ENCODE measurements at regions not wholly inside any gene's neighbourhood (a gene's known extent, or its start where the extent isn't known, plus 50 kb on each side); places are given as distances from the start of the nearest gene placed in this dataset.
"Not testable (repeated sequence)": the region's sequence is repeated elsewhere in the genome, so short reads cannot be mapped to it uniquely, and the experiment has no call there.

DNA sequence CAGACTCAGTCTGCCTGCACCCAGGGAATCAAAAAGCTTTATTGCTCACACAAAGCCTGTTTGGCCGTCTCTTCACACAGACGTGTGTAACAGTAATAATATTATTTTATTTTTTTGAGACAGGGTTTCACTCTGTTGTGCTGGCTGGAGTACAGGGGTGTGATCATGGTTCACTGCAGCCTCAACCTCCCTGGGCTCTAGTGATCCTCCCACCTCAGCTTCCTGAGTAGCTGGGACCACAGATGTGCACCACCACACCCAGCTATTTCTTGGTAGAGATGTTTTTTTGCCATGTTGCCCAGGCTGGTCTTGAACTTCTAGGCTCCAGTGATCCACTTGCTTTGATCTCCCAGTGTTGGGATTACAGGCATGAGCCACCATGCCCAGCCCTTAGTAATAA is 88.4 kb upstream of the DCD start:
- Mint-ChIP-seq H3K27me3 (peaks cover 3% of the 10 kb centered on the region), H3K4me3 (no peak overlapping the region), H3K9me3 (no peaks in the 10 kb centered on the region), H3K4me1 (no peaks in the 10 kb centered on the region), H3K36me3 (peaks cover 3% of the 10 kb centered on the region), H3K27ac (no peak overlapping the region)
- DNase-seq (ENCODE audit: low spot score in 2 of 2) (no peak), ATAC-seq (ENCODE audit: low read depth) (no peak)

DNA sequence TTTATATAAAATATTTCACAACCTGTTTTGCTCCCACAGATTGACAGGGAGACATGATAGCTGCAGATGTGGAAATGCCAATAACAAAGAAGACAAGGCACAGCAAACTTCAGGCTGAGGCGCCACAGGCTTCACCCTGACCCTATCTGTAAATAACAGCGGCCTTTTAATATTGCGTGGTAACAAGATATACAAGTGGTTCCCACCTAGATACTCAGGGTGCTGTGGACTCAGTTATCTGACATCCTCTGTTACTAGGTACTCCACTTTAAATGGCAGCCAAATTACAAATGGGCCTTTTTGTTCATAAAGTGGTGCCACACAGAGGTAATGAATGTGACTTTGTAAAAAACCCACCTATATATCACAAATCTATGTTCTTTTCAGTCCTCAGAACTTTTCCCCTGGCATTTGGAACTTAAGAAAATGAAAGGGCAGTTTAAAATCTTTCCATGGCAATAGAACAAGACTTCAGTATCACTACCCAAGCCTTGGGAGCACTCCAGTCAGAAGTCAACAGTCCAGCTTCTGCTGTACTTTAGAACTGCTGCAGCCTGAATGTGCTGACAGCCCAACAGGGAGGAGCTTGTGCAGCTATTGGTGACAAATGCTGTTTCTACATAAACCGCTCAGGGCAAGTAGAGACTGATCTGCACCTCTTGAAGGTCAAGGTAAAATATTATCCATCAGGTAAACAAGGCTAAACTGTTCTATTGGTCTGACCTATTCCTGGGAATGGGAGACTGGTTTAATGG is 86.2 kb upstream of the DCD start:
- Mint-ChIP-seq H3K27ac (no peak overlapping the region), H3K4me3 (no peak overlapping the region), H3K36me3 (peaks cover 3% of the 10 kb centered on the region), H3K27me3 (peaks cover 1% of the 10 kb centered on the region), H3K9me3 (no peaks in the 10 kb centered on the region), H3K4me1 (no peaks in the 10 kb centered on the region)
- ATAC-seq (ENCODE audit: low read depth): no peak
- DNase-seq (ENCODE audit: low spot score in 2 of 2): no peak

DNA sequence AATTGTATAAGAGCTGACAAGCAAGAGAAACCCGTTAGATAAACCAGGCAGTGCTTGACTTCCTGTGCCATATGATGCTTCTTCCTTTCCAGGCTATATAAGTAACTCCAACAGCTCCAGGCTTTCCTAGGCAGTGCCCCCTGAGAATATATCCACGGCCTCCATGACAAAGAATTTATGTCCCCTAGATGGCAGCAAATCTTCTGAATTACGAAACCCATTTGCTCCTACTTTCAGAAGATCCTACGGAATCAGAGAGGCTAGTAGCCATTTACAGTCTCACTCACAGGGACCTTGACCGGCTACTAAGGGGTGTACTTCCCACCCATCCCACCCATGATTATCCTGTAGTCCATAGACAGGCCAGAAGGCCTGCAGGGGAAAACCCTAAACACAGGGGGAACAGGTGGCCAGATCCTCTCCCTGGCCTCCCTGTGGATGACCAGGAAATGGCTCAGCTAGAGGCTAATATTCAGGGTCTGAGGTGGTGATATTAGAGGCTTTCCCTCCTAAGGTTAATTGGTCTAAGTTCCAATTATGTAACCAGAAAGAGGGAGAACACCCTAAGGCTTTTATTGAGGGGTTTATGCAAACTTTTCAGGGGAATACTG is 77.2 kb upstream of the DCD start:
- ATAC-seq (ENCODE audit: low read depth) (no peak), DNase-seq (ENCODE audit: low spot score in 2 of 2) (no peak)
- Mint-ChIP-seq H3K9me3 (no peaks in the 10 kb centered on the region), H3K27me3 (peaks cover 10% of the 10 kb centered on the region), H3K4me3 (no peak overlapping the region), H3K36me3 (no peaks in the 10 kb centered on the region), H3K4me1 (no peaks in the 10 kb centered on the region), H3K27ac (no peak overlapping the region)

DNA sequence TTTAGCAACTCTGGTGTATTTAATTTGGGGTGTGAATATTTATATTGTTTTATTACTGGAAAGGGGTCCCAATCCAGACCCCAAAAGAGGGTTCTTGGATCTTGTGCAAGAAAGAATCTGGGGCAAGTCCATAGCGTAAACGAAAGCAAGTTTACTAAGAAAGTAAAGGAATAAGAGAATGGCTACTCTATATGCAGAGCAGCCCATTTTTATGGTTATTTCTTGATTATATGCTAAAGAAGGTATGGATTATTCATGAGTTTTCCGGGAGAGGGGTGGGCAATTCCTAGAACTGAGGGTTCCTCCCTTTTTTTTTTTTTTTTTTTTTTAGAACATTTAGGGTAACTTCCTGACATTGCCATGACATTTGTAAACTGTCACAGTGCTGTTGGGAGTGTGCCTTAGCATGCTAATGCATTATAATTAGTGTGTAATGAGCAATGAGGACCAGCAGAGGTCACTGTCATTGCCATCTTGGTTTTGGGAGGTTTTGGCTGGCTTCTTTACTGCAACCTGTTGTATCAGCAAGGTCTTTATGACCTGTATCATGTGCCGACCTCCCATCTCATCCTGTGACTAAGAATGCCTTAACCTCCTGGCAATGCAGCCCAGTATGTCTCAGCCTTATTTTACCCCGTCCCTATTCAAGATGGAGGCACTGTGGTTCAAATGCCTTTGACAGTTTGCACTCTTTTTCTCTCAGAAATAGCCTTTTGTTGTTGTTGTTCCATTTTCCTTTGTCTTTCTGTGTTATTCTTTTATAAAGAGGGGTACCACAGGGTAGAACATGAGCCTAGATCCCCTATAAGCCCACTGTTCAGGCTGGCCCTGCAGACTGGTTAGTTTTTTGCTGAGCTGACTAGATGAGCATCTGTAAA is 75.5 kb upstream of the DCD start:
- no peak overlapping the region for H3K4me3 Mint-ChIP-seq
- ATAC-seq (ENCODE audit: low read depth): peak; percentile 37
- peaks cover 14% of the 10 kb centered on the region for H3K27me3 Mint-ChIP-seq
- peak in 1 of 2 donors; percentile 22 for DNase-seq (ENCODE audit: low spot score in 2 of 2)
- H3K27ac Mint-ChIP-seq: no peak overlapping the region
- no peaks in the 10 kb centered on the region for H3K9me3 Mint-ChIP-seq
- H3K36me3 Mint-ChIP-seq: no peaks in the 10 kb centered on the region
- H3K4me1 Mint-ChIP-seq: peaks cover 4% of the 10 kb centered on the region

DNA sequence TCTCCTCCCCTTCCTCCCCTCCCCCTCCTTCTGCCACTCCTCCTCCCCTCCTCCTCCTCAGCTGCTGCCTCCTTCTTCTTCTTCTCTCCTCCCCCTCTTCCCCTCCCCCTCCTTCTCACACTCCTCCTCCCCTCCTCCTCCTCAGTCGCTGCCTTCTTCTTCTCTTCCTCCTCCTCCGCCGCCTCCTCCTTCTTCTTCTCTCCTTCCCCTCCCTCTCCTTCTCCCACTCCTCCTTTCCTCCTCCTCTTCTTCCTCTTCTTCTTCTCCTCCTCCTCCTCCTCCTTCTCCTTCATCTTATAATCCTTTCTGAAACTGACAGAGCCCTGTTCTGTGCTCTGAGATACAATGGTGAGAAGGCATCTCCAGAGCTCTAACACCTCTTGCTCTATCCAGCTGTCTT is 73.1 kb upstream of the DCD start:
- H3K9me3 Mint-ChIP-seq: no peaks in the 10 kb centered on the region
- no peak overlapping the region for H3K27ac Mint-ChIP-seq
- ATAC-seq (ENCODE audit: low read depth): no peak
- DNase-seq (ENCODE audit: low spot score in 2 of 2): no peak
- H3K36me3 Mint-ChIP-seq: no peaks in the 10 kb centered on the region
- peaks cover 22% of the 10 kb centered on the region for H3K27me3 Mint-ChIP-seq
- H3K4me3 Mint-ChIP-seq: no peak overlapping the region
- peaks cover 4% of the 10 kb centered on the region for H3K4me1 Mint-ChIP-seq

DNA sequence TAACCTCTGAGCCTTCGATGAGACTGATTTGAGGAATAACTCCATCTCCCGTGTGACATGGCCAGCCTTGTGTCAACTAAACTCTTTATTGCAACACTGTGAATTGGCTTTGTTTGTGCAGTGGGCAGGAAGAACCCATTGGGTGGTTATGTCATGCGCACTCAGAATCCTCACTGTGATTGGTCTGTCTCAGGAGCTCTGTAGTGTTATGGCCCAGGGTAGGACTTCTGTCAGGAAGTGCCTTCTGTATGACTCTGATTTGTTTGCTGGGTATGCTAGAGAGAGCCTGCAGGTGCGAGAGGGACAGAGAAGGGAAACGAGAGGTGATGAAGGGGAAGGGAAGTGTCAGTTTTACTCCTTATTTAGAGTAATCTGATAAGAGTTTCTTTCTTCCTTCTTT is 71.5 kb upstream of the DCD start:
- no peak overlapping the region for H3K4me3 Mint-ChIP-seq
- H3K4me1 Mint-ChIP-seq: peaks cover 4% of the 10 kb centered on the region
- ATAC-seq (ENCODE audit: low read depth): no peak

DNA sequence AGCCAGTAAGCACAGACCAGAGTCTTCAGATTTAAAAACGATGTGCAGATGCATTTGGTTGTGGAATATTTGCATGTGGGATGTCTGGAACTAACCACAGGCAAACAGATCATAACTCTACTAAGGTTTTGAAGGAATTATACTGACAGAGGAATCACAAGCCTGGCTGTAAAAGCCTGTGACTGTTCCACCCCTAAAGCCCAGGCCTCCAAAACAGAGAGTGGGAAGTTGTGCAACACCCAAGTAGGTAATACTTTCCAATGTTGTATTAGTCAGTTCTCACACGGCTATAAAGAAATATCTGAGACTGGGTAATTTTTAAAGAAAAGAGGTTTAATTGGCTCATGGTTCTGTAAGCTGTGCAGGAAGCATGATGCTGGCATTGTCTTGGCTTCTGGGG is 68.1 kb upstream of the DCD start:
- H3K9me3 Mint-ChIP-seq: peaks cover 3% of the 10 kb centered on the region
- H3K27me3 Mint-ChIP-seq: peaks cover 18% of the 10 kb centered on the region
- no peak for DNase-seq (ENCODE audit: low spot score in 2 of 2)
- no peak overlapping the region for H3K27ac Mint-ChIP-seq
- H3K4me3 Mint-ChIP-seq: no peak overlapping the region
- ATAC-seq (ENCODE audit: low read depth): no peak
- peaks cover 4% of the 10 kb centered on the region for H3K4me1 Mint-ChIP-seq
- no peaks in the 10 kb centered on the region for H3K36me3 Mint-ChIP-seq

More for the DNA sequence above, 71.5 kb upstream of the DCD start:
- DNase-seq (ENCODE audit: low spot score in 2 of 2): no peak
- H3K27me3 Mint-ChIP-seq: peaks cover 20% of the 10 kb centered on the region
- H3K27ac Mint-ChIP-seq: no peak overlapping the region
- no peaks in the 10 kb centered on the region for H3K9me3 Mint-ChIP-seq
- H3K36me3 Mint-ChIP-seq: no peaks in the 10 kb centered on the region

DNA sequence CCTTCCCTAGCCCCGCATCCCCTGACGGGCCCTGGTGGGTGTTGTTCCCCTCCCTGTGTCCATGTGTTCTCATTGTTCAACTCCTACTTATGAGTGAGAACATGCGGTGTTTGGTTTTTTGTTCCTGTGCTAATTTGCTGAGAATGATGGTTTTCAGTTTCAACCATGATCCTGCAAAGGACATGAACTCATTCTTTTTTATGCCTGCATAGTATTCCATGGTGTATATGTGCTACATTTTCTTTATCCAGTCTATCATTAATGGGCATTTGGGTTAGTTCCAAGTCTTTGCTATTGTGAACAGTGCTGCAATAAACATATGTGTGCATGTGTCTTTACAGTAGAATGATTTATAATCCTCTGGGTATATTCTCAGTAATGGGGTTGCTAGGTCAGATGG is 65.7 kb upstream of the DCD start:
- DNase-seq (ENCODE audit: low spot score in 2 of 2); H3K36me3 Mint-ChIP-seq; ATAC-seq (ENCODE audit: low read depth); H3K9me3 Mint-ChIP-seq; H3K27ac Mint-ChIP-seq; H3K4me3 Mint-ChIP-seq; H3K4me1 Mint-ChIP-seq: not testable (repeated sequence)
- H3K27me3 Mint-ChIP-seq: peaks cover 13% of the 10 kb centered on the region

DNA sequence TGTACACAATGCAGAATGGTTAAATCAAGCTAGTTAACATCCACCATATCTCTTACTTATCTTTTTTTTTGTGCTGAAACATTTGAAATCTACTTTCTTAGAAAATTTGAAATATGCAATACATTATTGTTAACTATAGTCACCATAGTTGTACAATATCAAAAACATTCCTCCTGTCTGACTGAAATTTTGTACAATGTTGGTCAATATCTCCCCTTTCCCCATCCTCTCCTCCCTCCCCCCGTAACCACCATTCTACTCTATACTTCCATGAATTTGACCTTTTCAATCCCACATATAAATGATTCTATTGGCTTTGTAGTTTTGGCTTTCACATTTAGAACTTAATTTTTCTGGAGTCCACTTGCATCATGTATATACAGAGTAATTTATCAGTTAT is 63.5 kb upstream of the DCD start:
- H3K9me3 Mint-ChIP-seq: peaks cover 3% of the 10 kb centered on the region
- H3K4me3 Mint-ChIP-seq: no peak overlapping the region
- H3K27me3 Mint-ChIP-seq: peaks cover 8% of the 10 kb centered on the region
- DNase-seq (ENCODE audit: low spot score in 2 of 2) (no peak), ATAC-seq (ENCODE audit: low read depth) (no peak)
- H3K4me1 Mint-ChIP-seq: no peaks in the 10 kb centered on the region
- H3K27ac Mint-ChIP-seq: no peak overlapping the region
- no peaks in the 10 kb centered on the region for H3K36me3 Mint-ChIP-seq

DNA sequence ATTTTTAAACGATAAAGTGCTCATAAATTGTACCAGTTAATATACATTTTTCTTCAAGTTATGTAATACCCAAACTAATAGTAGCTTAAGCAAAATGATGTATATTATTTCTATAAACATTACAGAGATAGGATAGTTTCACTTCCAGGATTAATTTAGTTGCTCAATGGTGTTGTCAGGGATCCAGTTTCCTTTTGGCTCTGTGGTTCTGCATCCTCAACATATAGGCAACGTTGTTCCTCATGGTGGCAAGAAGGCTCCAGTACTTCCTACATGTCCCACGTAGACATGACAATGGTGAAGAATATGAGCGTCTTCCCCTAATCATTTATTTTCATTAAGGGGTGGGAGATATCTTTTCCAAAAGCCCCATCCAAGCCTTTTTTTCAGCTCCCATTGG is 60.7 kb upstream of the DCD start:
- Mint-ChIP-seq H3K9me3 (peaks cover 3% of the 10 kb centered on the region), H3K4me1 (peaks cover 3% of the 10 kb centered on the region), H3K27me3 (peaks cover 8% of the 10 kb centered on the region), H3K27ac (no peak overlapping the region), H3K4me3 (no peak overlapping the region), H3K36me3 (no peaks in the 10 kb centered on the region)
- no peak for DNase-seq (ENCODE audit: low spot score in 2 of 2)
- ATAC-seq (ENCODE audit: low read depth): no peak

DNA sequence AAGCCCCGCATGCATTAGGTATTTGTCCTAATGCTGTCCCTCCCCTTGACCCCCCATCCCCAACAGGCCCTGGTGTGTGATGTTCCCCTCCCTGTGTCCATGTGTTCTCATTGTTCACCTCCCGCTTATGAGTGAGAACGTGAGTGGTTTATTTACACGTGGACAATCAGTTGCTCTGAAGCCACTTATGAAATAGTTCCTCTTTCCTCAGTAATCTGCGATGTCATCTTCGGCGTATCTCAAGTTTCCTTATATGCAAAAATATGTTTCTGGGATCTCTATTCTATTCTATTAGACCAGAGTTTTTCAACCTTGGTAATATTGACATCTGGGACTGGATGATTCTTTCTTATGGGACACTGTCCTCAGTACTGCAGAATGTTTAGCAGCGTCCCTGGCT is 56.0 kb upstream of the DCD start:
- Mint-ChIP-seq H3K27me3 (peaks cover 11% of the 10 kb centered on the region), H3K4me1 (peaks cover 3% of the 10 kb centered on the region), H3K4me3 (no peak overlapping the region), H3K9me3 (peaks cover 1% of the 10 kb centered on the region), H3K36me3 (no peaks in the 10 kb centered on the region), H3K27ac (no peak overlapping the region)
- DNase-seq (ENCODE audit: low spot score in 2 of 2): no peak
- ATAC-seq (ENCODE audit: low read depth): no peak

DNA sequence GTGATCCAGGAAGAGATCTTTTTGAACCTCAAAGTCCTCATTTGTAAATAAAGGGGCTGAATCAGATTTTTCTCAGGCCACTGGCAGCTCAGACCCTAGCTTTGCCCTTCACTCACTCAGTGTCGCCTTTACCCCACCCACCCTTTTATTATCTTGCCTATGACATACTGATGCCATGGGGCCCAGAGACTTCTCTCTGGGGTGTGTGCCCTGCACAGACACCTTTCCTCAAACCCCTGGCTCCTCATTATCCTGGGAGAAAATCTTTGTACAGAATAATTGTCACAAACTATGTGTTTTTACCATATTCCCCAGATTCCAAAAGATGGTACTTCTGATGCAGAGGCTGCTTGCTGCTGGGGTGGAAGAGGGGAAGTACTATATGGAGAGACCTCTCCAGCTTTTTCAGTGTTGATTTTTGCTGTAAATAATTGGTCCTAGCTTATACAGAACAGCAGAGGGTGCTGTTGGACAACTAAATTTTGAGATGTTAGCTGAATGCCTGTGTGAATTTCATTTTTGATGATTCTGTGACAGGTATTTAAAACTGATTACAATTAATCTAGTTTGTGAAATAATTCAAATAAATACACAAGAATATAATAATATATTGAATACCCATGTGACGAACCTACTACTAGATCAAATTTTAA is 53.9 kb upstream of the DCD start:
- Mint-ChIP-seq H3K36me3 (no peaks in the 10 kb centered on the region), H3K27me3 (peaks cover 10% of the 10 kb centered on the region), H3K9me3 (peaks cover 1% of the 10 kb centered on the region), H3K4me3 (no peak overlapping the region), H3K4me1 (peaks cover 3% of the 10 kb centered on the region), H3K27ac (no peak overlapping the region)
- DNase-seq (ENCODE audit: low spot score in 2 of 2) (peak in 1 of 2 donors; percentile 28), ATAC-seq (ENCODE audit: low read depth) (peak; percentile 45)

DNA sequence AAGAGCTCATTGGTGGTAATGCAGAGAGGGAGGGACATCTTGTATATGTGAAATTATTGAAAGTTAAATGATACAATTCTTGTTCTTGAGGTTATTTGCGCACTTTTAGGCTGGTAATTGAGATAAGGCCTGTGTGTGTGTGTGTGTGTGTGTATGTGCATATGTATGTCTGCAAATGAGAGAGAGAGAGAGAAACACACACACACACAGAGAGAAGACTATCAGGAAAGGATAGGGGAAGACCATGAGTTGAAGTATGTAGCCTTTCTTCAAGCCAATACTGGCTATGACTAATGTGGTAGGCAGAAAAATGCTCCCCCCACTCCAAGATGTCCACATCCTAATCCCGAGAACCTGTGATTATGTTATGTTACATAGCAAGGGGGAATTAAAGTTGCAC is 52.7 kb upstream of the DCD start:
- H3K9me3 Mint-ChIP-seq: peaks cover 1% of the 10 kb centered on the region
- no peak overlapping the region for H3K27ac Mint-ChIP-seq
- no peaks in the 10 kb centered on the region for H3K36me3 Mint-ChIP-seq
- H3K4me1 Mint-ChIP-seq: peaks cover 3% of the 10 kb centered on the region
- ATAC-seq (ENCODE audit: low read depth): no peak
- no peak for DNase-seq (ENCODE audit: low spot score in 2 of 2)
- H3K27me3 Mint-ChIP-seq: peaks cover 10% of the 10 kb centered on the region
- H3K4me3 Mint-ChIP-seq: no peak overlapping the region

DNA sequence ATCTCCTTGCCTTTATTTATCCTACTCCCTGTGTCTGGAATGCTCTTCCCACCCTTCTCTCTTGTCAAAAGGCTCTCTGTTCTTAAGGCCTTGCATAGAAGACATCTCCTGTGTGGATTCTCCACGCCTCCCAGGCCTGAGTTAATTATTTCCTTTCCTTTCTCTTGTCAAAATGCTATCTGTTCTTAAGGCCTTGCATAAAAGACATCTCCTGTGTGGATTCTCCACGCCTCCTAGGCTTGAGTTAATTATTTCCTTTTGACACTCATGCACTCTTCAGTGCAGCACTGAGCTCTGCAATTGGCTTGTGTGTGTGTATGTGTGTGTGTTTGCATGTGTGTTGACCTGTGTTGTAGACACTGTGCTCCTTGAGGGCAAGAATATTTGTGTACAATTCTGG is 52.1 kb upstream of the DCD start:
- peaks cover 8% of the 10 kb centered on the region for H3K27me3 Mint-ChIP-seq
- H3K9me3 Mint-ChIP-seq: no peaks in the 10 kb centered on the region
- no peak overlapping the region for H3K27ac Mint-ChIP-seq
- DNase-seq (ENCODE audit: low spot score in 2 of 2) (no peak), ATAC-seq (ENCODE audit: low read depth) (no peak)
- H3K36me3 Mint-ChIP-seq: no peaks in the 10 kb centered on the region
- no peak overlapping the region for H3K4me3 Mint-ChIP-seq
- H3K4me1 Mint-ChIP-seq: peaks cover 3% of the 10 kb centered on the region

All from memory B cell (primary cell).